Spleen (tissue), 7 donors: ENCODE measurements at regions not wholly inside any gene's neighbourhood (a gene's known extent, or its start where the extent isn't known, plus 50 kb on each side); places are given as distances from the start of the nearest gene placed in this dataset.

ENCODE experiments used
- POLR2A ChIP-seq, 3 donors: fragments of 450-650 bp; IDR thresholded peaks; one replicate each; pipeline ENCODE4 v1.5.1; 2017; ENCODE audit warnings: antibody characterized with exemption in 3 of 3, mild to moderate bottlenecking in 1 of 3
- TF ChIP-seq, protein P1 (sequence below), 11 experiments: fragments of 200-600 bp in 7 of 11; fragments of 450-650 bp in 4 of 11; sonication (generic) in 4 of 11; IDR thresholded peaks in 8 of 11; conservative IDR thresholded peaks in 3 of 11; 1 replicate in 7 of 11; 2 replicates in 4 of 11; pipeline versions ENCODE4 v1.4.0 to v1.8.0; 2016 to 2021; ENCODE audit warnings: antibody characterized with exemption in 11 of 11, inconsistent platforms in 4 of 11, mild to moderate bottlenecking in 1 of 11
- donor health status: DM: no; HTN: no; CAD: no; lungs with moderate emphysema.
- donor health status: DM: no; HTN: no; CAD: no.
- donor health status: DM: no; HTN: no; CAD: no.

DNA sequence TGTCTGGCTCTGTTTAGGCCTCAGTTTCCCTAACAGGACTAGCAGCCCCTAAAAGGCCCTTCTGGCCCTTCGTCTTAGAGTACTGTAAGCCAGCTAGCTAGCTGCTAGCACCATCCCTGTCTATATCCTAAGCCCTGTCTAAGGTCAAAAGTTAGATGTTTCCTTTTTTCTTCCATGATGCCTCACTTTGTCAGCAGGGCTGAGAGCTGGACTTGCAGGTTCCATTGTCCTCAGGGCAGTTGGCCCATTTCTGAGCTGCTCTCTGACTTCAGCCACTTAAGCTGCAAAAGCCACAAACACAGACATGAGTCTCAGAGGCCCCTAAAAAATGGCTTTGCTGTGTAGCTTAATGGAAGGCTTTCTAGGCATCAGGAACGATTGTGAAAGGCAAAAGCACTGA, 187.7 kb downstream of the CBLN1 start:
- TF ChIP-seq, protein P1, sequence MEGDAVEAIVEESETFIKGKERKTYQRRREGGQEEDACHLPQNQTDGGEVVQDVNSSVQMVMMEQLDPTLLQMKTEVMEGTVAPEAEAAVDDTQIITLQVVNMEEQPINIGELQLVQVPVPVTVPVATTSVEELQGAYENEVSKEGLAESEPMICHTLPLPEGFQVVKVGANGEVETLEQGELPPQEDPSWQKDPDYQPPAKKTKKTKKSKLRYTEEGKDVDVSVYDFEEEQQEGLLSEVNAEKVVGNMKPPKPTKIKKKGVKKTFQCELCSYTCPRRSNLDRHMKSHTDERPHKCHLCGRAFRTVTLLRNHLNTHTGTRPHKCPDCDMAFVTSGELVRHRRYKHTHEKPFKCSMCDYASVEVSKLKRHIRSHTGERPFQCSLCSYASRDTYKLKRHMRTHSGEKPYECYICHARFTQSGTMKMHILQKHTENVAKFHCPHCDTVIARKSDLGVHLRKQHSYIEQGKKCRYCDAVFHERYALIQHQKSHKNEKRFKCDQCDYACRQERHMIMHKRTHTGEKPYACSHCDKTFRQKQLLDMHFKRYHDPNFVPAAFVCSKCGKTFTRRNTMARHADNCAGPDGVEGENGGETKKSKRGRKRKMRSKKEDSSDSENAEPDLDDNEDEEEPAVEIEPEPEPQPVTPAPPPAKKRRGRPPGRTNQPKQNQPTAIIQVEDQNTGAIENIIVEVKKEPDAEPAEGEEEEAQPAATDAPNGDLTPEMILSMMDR (IDR thresholded peaks at IDR 0.05 in 8 of 11, conservative IDR thresholded peaks at IDR 0.05 in 3 of 11) = no peak
- no peak for TF ChIP-seq POLR2A (IDR thresholded peaks at IDR 0.05)
